ENCODE measurements at regions not wholly inside any gene's neighbourhood (a gene's known extent, or its start where the extent isn't known, plus 50 kb on each side); places are given as distances from the start of the nearest gene placed in this dataset.

DNA sequence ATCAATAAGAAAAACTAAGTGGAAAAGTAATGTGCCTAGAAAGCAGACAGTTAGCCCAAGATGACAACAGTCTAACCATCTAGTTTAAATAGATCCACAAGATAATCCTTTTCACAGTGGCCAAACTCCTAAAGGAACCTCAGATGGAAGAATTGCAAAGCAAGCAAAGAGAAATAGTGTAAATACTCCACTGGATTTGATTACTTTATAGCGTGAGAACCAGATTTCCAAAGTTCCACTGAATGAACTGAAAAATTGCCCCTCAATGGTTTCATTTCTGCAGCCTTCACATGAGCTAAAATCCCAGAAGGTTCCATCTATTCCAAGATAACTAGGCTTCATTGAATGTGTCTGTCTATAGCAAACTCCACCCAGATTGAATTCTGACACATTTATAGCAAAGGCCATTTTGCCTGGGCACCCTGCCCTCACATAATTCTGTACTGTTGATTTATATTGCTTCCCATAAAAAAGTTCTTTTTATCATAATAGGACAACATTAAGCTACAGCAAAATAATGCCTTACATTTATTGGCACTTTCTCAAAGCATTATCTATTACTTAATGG, 129.7 kb upstream of the THBS1 start:
- TF ChIP-seq, protein P1, sequence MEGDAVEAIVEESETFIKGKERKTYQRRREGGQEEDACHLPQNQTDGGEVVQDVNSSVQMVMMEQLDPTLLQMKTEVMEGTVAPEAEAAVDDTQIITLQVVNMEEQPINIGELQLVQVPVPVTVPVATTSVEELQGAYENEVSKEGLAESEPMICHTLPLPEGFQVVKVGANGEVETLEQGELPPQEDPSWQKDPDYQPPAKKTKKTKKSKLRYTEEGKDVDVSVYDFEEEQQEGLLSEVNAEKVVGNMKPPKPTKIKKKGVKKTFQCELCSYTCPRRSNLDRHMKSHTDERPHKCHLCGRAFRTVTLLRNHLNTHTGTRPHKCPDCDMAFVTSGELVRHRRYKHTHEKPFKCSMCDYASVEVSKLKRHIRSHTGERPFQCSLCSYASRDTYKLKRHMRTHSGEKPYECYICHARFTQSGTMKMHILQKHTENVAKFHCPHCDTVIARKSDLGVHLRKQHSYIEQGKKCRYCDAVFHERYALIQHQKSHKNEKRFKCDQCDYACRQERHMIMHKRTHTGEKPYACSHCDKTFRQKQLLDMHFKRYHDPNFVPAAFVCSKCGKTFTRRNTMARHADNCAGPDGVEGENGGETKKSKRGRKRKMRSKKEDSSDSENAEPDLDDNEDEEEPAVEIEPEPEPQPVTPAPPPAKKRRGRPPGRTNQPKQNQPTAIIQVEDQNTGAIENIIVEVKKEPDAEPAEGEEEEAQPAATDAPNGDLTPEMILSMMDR (IDR thresholded peaks at IDR 0.05) = no peak
- TF ChIP-seq POLR2AphosphoS5 (IDR thresholded peaks at IDR 0.05; ENCODE audit: low read depth, low read length) = no peak

Data from Panc1 (cell line).